Osteoblast (primary cell): ENCODE measurements at regions not wholly inside any gene's neighbourhood (a gene's known extent, or its start where the extent isn't known, plus 50 kb on each side); places are given as distances from the start of the nearest gene placed in this dataset.

Experiments used
- DNase-seq: peaks from one replicate; pipeline ENCODE4 v3.0.0; 2011; ENCODE audit warnings: low spot score, mixed read lengths; ENCODE audit not compliant: insufficient read length; ENCODE audit errors: missing footprints
- H2AFZ ChIP-seq: 2 replicates; pipeline ENCODE4 v1.6.0; 2011; ENCODE audit warnings: mild to moderate bottlenecking, low read length
- H3K27ac ChIP-seq: 2 replicates; pipeline ENCODE4 v1.5.1; 2011; ENCODE audit warnings: mild to moderate bottlenecking, low read depth, low read length, moderate library complexity
- H3K27me3 ChIP-seq: 2 replicates; pipeline ENCODE4 v1.6.0; 2012; ENCODE audit warnings: mild to moderate bottlenecking, control low read depth, inconsistent platforms, low read length, moderate library complexity; ENCODE audit not compliant: insufficient read depth
- H3K36me3 ChIP-seq: 2 replicates; pipeline ENCODE4 v1.5.1; 2011; ENCODE audit warnings: mild to moderate bottlenecking, low read length, control low read depth, moderate library complexity; ENCODE audit not compliant: insufficient read depth
- H3K4me1 ChIP-seq: 2 replicates; pipeline ENCODE4 v1.5.1; 2011; ENCODE audit warnings: mild to moderate bottlenecking, low read length, control low read depth, moderate library complexity; ENCODE audit not compliant: insufficient read depth
- H3K4me2 ChIP-seq: 2 replicates; pipeline ENCODE4 v1.6.0; 2011; ENCODE audit warnings: mild to moderate bottlenecking, low read length; ENCODE audit not compliant: insufficient read depth
- H3K4me3 ChIP-seq: fragments of 200-600 bp; sonication (generic); 3 replicates; pipeline ENCODE4 v1.5.1; 2012; ENCODE audit warnings: mild to moderate bottlenecking, low read length, inconsistent platforms; ENCODE audit not compliant: insufficient read depth
- H3K79me2 ChIP-seq: 2 replicates; pipeline ENCODE4 v1.6.0; 2012; ENCODE audit warnings: mild to moderate bottlenecking, low read length, control low read depth, inconsistent platforms; ENCODE audit not compliant: insufficient read depth
- H3K9me3 ChIP-seq: 2 replicates; pipeline ENCODE4 v1.5.1; 2011; ENCODE audit warnings: low read depth, low read length, control low read depth
- H4K20me1 ChIP-seq: 2 replicates; pipeline ENCODE4 v1.6.0; 2012; ENCODE audit warnings: mild to moderate bottlenecking, low read length, control low read depth; ENCODE audit not compliant: insufficient read depth
- TF ChIP-seq, protein P1 (sequence below): IDR thresholded peaks from 2 replicates; pipeline ENCODE4 v1.5.1; 2011; ENCODE audit warnings: mild to moderate bottlenecking, low read depth, low read length, moderate library complexity; ENCODE audit errors: extremely low read depth

GRCh38 chr6:19336579-19336978 is 500.6 kb upstream of the ID4 start:
- TF ChIP-seq, protein P1, sequence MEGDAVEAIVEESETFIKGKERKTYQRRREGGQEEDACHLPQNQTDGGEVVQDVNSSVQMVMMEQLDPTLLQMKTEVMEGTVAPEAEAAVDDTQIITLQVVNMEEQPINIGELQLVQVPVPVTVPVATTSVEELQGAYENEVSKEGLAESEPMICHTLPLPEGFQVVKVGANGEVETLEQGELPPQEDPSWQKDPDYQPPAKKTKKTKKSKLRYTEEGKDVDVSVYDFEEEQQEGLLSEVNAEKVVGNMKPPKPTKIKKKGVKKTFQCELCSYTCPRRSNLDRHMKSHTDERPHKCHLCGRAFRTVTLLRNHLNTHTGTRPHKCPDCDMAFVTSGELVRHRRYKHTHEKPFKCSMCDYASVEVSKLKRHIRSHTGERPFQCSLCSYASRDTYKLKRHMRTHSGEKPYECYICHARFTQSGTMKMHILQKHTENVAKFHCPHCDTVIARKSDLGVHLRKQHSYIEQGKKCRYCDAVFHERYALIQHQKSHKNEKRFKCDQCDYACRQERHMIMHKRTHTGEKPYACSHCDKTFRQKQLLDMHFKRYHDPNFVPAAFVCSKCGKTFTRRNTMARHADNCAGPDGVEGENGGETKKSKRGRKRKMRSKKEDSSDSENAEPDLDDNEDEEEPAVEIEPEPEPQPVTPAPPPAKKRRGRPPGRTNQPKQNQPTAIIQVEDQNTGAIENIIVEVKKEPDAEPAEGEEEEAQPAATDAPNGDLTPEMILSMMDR: no peak
- H3K36me3 ChIP-seq: no peaks in the 10 kb centered on the region
- H2AFZ ChIP-seq: no peak overlapping the region
- H3K27ac ChIP-seq: no peak overlapping the region
- no peaks in the 10 kb centered on the region for H3K27me3 ChIP-seq
- no peaks in the 10 kb centered on the region for H4K20me1 ChIP-seq
- no peaks in the 10 kb centered on the region for H3K4me1 ChIP-seq
- no peaks in the 10 kb centered on the region for H3K79me2 ChIP-seq
- no peaks in the 10 kb centered on the region for H3K9me3 ChIP-seq
- no peak overlapping the region for H3K4me3 ChIP-seq
- no peak for DNase-seq
- no peak overlapping the region for H3K4me2 ChIP-seq

GRCh38 chr6:19337101-19337500 is 500.1 kb upstream of the ID4 start:
- no peaks in the 10 kb centered on the region for H3K4me1 ChIP-seq
- H2AFZ ChIP-seq: no peak overlapping the region
- no peaks in the 10 kb centered on the region for H3K36me3 ChIP-seq
- H3K9me3 ChIP-seq: no peaks in the 10 kb centered on the region
- DNase-seq: no peak
- no peak overlapping the region for H3K4me2 ChIP-seq
- no peaks in the 10 kb centered on the region for H3K79me2 ChIP-seq
- no peaks in the 10 kb centered on the region for H4K20me1 ChIP-seq
- TF ChIP-seq, protein P1: no peak
- no peak overlapping the region for H3K4me3 ChIP-seq
- H3K27ac ChIP-seq: no peak overlapping the region
- no peaks in the 10 kb centered on the region for H3K27me3 ChIP-seq

DNA sequence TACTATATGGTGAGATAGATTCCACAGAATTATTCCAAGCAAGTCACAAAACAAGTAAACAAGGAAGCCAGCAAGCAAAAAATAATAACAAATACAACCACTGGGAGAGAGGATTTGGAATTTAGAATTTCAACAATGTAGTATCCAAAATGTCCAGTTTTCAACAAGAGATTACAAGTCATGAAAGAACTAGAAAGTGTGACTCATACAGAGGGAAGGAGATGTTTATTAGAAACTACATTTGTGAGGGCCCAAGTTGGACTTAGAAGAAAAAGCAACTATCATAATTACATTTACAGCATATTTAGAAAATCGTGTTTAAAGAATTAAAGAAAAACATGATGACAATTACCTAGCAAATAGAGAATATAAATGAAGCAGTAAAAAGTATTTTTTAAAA is 494.6 kb upstream of the ID4 start:
- peak; percentile 23 for DNase-seq
- H3K4me2 ChIP-seq: no peak overlapping the region
- H3K79me2 ChIP-seq: no peaks in the 10 kb centered on the region
- H3K27ac ChIP-seq: no peak overlapping the region
- H3K36me3 ChIP-seq: no peaks in the 10 kb centered on the region
- H3K4me3 ChIP-seq: no peak overlapping the region
- no peaks in the 10 kb centered on the region for H3K27me3 ChIP-seq
- no peak overlapping the region for H2AFZ ChIP-seq
- H4K20me1 ChIP-seq: no peaks in the 10 kb centered on the region
- no peaks in the 10 kb centered on the region for H3K9me3 ChIP-seq
- TF ChIP-seq, protein P1: no peak
- no peaks in the 10 kb centered on the region for H3K4me1 ChIP-seq

DNA sequence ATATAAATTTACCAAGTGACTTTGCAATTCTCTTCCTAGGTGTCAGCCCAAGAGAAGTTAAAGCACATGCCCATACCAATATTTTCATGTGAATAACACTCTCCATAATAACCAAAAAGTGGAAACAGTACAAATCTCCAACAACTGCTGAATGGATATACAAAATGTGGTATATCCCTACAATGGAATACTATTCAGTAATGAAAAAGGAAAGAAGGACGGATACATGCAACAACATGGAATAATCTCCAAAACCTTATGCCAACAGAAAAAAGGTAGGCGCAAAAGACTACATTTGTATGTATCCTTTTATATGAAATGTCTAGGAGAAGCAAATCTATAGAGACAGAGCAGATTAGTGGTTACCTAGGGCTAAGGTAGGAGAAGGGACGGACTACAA is 487.7 kb upstream of the ID4 start:
- Histone ChIP-seq H3K27me3 (no peaks in the 10 kb centered on the region), H3K36me3 (no peaks in the 10 kb centered on the region), H3K4me3 (no peak overlapping the region), H3K27ac (no peak overlapping the region), H2AFZ (no peak overlapping the region), H3K4me2 (no peak overlapping the region), H3K9me3 (no peaks in the 10 kb centered on the region), H4K20me1 (no peaks in the 10 kb centered on the region), H3K79me2 (no peaks in the 10 kb centered on the region), H3K4me1 (no peaks in the 10 kb centered on the region)
- DNase-seq: no peak
- TF ChIP-seq, protein P1: no peak
